ENCODE measurements at regions not wholly inside any gene's neighbourhood (a gene's known extent, or its start where the extent isn't known, plus 50 kb on each side); places are given as distances from the start of the nearest gene placed in this dataset.
"Not testable (repeated sequence)": the region's sequence is repeated elsewhere in the genome, so short reads cannot be mapped to it uniquely, and the experiment has no call there.

- CTCF ChIA-PET, result interaction anchor here (2.1 to 3.2 kb wide), 3 partner anchors 8 to 557 kb away, joined by 6 to 12 read pairs (median 7); no protein-coding TSS in a partner anchor
- not testable (repeated sequence) for DNase-seq (ENCODE audit: low read depth, low spot score); H3K4me3 ChIP-seq (ENCODE audit: low read depth, low read length)
- POLR2A ChIA-PET, result interaction anchor here (0.6 kb wide), 1 partner anchor 596 kb away, joined by 3 read pairs; no protein-coding TSS in a partner anchor
Measured at GRCh38 chr7:101679653-101680173, 50.6 kb upstream of the MYL10 start.

GRCh38 chr7:101680406-101681145, 51.5 kb upstream of the MYL10 start:
- TF ChIP-seq, protein P1, sequence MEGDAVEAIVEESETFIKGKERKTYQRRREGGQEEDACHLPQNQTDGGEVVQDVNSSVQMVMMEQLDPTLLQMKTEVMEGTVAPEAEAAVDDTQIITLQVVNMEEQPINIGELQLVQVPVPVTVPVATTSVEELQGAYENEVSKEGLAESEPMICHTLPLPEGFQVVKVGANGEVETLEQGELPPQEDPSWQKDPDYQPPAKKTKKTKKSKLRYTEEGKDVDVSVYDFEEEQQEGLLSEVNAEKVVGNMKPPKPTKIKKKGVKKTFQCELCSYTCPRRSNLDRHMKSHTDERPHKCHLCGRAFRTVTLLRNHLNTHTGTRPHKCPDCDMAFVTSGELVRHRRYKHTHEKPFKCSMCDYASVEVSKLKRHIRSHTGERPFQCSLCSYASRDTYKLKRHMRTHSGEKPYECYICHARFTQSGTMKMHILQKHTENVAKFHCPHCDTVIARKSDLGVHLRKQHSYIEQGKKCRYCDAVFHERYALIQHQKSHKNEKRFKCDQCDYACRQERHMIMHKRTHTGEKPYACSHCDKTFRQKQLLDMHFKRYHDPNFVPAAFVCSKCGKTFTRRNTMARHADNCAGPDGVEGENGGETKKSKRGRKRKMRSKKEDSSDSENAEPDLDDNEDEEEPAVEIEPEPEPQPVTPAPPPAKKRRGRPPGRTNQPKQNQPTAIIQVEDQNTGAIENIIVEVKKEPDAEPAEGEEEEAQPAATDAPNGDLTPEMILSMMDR (IDR thresholded peaks at IDR 0.05; ENCODE audit: insufficient read depth, low read length, missing control alignments), result no peak
- no peak for DNase-seq (ENCODE audit: low read depth, low spot score)
- CTCF ChIA-PET, result interaction anchor here (1.1 to 3.2 kb wide), 6 partner anchors 9 to 591 kb away, joined by 3 to 12 read pairs (median 6); no protein-coding TSS in a partner anchor
- no peak overlapping the region; the same call in 1 of the 2 replicates for H3K4me3 ChIP-seq (ENCODE audit: low read depth, low read length)
- POLR2A ChIA-PET, result interaction anchor here (0.6 to 1.4 kb wide), 2 partner anchors 49 to 597 kb away, joined by 3 to 4 read pairs; no protein-coding TSS in a partner anchor

DNA sequence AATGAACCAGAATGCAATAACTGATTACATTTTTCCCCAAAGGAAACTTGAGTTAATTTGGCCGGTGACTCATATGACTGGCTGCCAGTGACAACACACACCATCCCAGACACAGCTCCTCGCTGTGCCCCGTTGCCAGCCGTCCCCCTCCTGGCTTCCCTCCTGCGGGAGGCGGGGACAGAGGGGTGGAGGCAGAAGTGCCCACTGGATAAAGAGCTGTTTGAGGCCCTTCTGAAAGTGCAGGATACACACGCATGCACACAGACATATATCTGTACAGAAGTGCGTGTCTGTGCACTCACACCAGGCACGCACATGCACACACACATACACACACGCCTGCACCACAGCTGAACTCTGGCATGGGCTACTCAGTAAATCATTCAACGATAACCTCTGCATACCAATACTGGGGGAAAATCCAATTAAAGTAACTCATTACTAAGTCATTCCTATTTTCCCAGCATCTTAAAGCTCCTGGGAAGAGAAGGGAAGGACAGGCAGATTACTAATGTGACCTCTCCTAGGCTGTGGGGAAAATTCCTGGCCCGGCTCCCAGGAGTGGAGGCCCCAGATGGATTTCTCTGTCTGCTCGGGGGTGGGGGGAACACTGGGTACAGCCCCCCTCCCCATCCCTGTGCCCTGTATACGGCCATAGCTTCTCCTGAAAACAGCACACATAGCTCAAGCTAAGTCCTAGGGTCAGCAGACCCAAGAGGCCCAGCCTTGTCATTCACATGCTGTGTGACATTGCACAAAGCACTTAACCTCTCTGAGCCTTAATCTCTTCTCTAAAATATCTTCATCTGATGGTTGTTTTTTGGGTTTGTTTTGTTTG, 52.3 kb upstream of the MYL10 start:
- no peak overlapping the region; the same call in 1 of the 2 replicates for H3K4me3 ChIP-seq (ENCODE audit: low read depth, low read length)
- TF ChIP-seq, protein P1 (IDR thresholded peaks at IDR 0.05; ENCODE audit: insufficient read depth, low read length, missing control alignments), result no peak
- ChIA-PET POLR2A (interaction anchor here (0.5 to 1.4 kb wide), 3 partner anchors 11 to 175 kb away, joined by 3 to 4 read pairs (median 3); no protein-coding TSS in a partner anchor), CTCF (interaction anchor here (0.8 to 3.2 kb wide), 9 partner anchors 10 to 591 kb away, joined by 3 to 12 read pairs (median 4); no protein-coding TSS in a partner anchor)
- peak; percentile 57 for DNase-seq (ENCODE audit: low read depth, low spot score)

DNA sequence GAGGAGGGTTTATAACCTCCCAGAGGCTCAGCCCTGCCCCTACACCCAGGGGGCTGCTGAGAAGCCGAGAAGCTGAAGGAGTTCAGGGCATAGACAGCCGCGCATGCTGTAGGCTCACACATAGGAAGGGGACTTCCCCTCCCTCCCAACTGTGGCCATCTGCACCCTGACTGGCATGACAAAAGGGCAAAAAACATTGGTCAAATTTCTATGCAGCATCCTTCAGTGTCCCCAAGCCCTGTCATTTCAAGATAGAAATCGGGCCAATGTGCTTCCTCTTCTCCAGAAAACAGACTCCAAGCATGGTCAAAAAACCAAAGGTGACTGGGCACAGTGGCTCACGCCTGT, 55.9 kb upstream of the MYL10 start:
- TF ChIP-seq, protein P1 (IDR thresholded peaks at IDR 0.05; ENCODE audit: insufficient read depth, low read length, missing control alignments), result no peak
- no peak for DNase-seq (ENCODE audit: low read depth, low spot score)
- ChIA-PET POLR2A (no interaction called here), CTCF (interaction anchor here (1.4 to 4.7 kb wide), 2 partner anchors 537 to 552 kb away, joined by 4 to 19 read pairs; no protein-coding TSS in a partner anchor)
- H3K4me3 ChIP-seq (ENCODE audit: low read depth, low read length), result no peak overlapping the region

DNA sequence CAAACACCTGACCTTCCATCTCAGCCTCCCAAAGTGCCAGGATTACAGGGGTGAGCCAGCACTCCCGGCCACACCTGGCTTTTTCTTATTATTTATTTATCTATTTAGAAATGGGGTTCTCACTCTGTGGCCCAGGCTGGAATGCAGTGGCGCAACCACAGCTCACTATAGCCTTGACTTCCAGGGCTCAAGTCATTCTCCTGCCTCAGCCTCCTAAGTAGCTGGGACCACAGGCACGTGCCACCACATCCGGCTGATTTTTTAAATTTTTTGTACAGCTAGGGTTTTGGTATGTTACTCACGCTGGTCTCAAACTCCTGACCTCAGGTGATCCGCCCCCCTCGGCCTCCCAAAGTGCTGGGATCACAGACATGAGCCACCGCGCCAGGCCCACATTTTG, 56.9 kb upstream of the MYL10 start:
- H3K4me3 ChIP-seq (ENCODE audit: low read depth, low read length), result no peak overlapping the region
- CTCF ChIA-PET, result interaction anchor here (0.6 to 4.7 kb wide), 6 partner anchors 47 to 586 kb away, joined by 3 to 19 read pairs (median 8); no protein-coding TSS in a partner anchor
- TF ChIP-seq, protein P1 (IDR thresholded peaks at IDR 0.05; ENCODE audit: insufficient read depth, low read length, missing control alignments), result no peak
- POLR2A ChIA-PET, result no interaction called here
- no peak for DNase-seq (ENCODE audit: low read depth, low spot score)

- ChIA-PET CTCF (interaction anchor here (1.3 to 4.7 kb wide), 5 partner anchors 9 to 585 kb away, joined by 3 to 19 read pairs (median 12); no protein-coding TSS in a partner anchor), POLR2A (no interaction called here)
- TF ChIP-seq, protein P1 (IDR thresholded peaks at IDR 0.05; ENCODE audit: insufficient read depth, low read length, missing control alignments), result no peak
- H3K4me3 ChIP-seq (ENCODE audit: low read depth, low read length), result no peak overlapping the region
- DNase-seq (ENCODE audit: low read depth, low spot score), result no peak
Measured at GRCh38 chr7:101687081-101687480, 58.0 kb upstream of the MYL10 start.
